Stimulated activated naive B cell treated with anti-CD40 and anti-IgM and Interleukin-4, amounts not matched to agents 10 μg/mL and 1 μg/mL and 100 μg/mL, for 72 hours (primary cell): ENCODE measurements at regions not wholly inside any gene's neighbourhood (a gene's known extent, or its start where the extent isn't known, plus 50 kb on each side); places are given as distances from the start of the nearest gene placed in this dataset.

ENCODE experiments used
- ATAC-seq, 2 donors: fragments of 150-1000 bp; cut with Tn5 transposase; replicated peaks; 2 replicates each; pipeline ENCODE4 v1.10.0; 2021; ENCODE audit warnings: moderate library complexity in 1 of 2
- DNase-seq: peaks from one replicate; pipeline ENCODE4 v3.0.0; 2021
- H3K27ac Mint-ChIP-seq: one replicate; pipeline ENCODE4 v1.8.0; 2022; ENCODE audit warnings: mild to moderate bottlenecking, mixed read lengths
- H3K27me3 Mint-ChIP-seq, 2 donors: one replicate each; pipeline ENCODE4 v1.8.0; 2022; ENCODE audit warnings: mixed read lengths in 2 of 2
- H3K36me3 Mint-ChIP-seq, 2 donors: one replicate each; pipeline ENCODE4 v1.8.0; 2022; ENCODE audit warnings: mixed read lengths in 2 of 2, mild to moderate bottlenecking in 1 of 2
- H3K4me1 Mint-ChIP-seq, 2 donors: one replicate each; pipeline ENCODE4 v1.8.0; 2022; ENCODE audit warnings: mixed read lengths in 2 of 2, mild to moderate bottlenecking in 1 of 2
- H3K4me3 Mint-ChIP-seq, 2 donors: one replicate each; pipeline ENCODE4 v1.8.0; 2022; ENCODE audit warnings: mild to moderate bottlenecking in 2 of 2, mixed read lengths in 2 of 2, moderate library complexity in 1 of 2
- H3K9me3 Mint-ChIP-seq, 2 donors: one replicate each; pipeline ENCODE4 v1.8.0; 2022; ENCODE audit warnings: mixed read lengths in 2 of 2, mild to moderate bottlenecking in 1 of 2

DNA sequence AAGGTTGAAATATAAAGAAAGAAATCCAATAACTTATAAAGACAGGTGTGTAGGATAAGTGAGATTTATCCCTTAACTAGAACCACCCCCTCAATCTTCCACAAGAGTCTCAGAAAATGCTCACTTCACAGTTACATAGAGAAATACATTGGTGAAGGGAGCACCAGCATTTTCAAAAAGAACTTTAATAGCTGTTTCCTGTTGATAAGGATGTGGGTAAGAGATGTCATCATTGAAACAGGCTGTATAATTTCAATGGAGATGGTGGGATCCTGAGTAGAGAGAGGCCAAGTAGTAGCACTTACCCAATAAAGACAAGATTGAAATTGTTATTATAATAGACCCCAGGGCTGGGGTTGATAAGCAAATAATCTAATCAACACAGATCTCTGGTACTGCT lies 162.2 kb upstream of the TACR1 start:
- ATAC-seq: no peak

DNA sequence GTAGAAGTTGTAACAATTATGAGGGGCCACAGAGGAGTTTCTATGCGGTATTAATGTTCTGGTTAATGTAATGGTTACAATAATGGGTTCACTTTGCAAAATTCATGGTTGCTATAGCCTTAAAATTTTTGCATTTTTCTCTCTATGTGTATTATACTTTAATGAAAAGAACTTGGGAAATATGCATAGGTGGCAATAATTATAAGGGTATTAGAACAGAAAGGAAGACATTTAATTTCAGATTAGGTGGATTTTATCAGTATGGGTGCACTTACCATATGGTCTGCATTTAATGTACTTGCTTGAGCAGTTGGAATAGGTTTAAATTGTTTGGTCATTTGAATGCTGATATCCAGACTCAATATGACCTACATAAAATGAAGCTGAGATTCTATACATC lies 161.6 kb upstream of the TACR1 start:
- no peaks in the 10 kb centered on the region for H3K27me3 Mint-ChIP-seq
- H3K27ac Mint-ChIP-seq: no peak overlapping the region
- H3K4me1 Mint-ChIP-seq: no peaks in the 10 kb centered on the region
- DNase-seq (no peak), ATAC-seq (no peak)
- H3K9me3 Mint-ChIP-seq: peaks cover 1 to 4% of the 10 kb centered on the region in 2 donors
- no peak overlapping the region for H3K4me3 Mint-ChIP-seq
- no peaks in the 10 kb centered on the region for H3K36me3 Mint-ChIP-seq

More for the DNA sequence above, 162.2 kb upstream of the TACR1 start:
- no peak for DNase-seq
- Mint-ChIP-seq H3K27me3 (no peaks in the 10 kb centered on the region), H3K36me3 (no peaks in the 10 kb centered on the region), H3K9me3 (peaks cover 2 to 4% of the 10 kb centered on the region in 2 donors), H3K27ac (no peak overlapping the region), H3K4me3 (no peak overlapping the region), H3K4me1 (no peaks in the 10 kb centered on the region)

GRCh38 chr2:75356865-75357264 lies 157.5 kb upstream of the TACR1 start:
- H3K4me1 Mint-ChIP-seq: no peaks in the 10 kb centered on the region
- H3K27me3 Mint-ChIP-seq: peaks cover 0 to 11% of the 10 kb centered on the region in 2 donors
- peaks cover 0 to 3% of the 10 kb centered on the region in 2 donors for H3K9me3 Mint-ChIP-seq
- peaks cover 0 to 2% of the 10 kb centered on the region in 2 donors for H3K36me3 Mint-ChIP-seq
- DNase-seq (no peak), ATAC-seq (no peak)
- H3K27ac Mint-ChIP-seq: no peak overlapping the region
- H3K4me3 Mint-ChIP-seq: no peak overlapping the region

GRCh38 chr2:75353131-75353530 lies 153.8 kb upstream of the TACR1 start:
- Mint-ChIP-seq H3K4me3 (no peak overlapping the region), H3K4me1 (no peaks in the 10 kb centered on the region)
- DNase-seq: no peak

DNA sequence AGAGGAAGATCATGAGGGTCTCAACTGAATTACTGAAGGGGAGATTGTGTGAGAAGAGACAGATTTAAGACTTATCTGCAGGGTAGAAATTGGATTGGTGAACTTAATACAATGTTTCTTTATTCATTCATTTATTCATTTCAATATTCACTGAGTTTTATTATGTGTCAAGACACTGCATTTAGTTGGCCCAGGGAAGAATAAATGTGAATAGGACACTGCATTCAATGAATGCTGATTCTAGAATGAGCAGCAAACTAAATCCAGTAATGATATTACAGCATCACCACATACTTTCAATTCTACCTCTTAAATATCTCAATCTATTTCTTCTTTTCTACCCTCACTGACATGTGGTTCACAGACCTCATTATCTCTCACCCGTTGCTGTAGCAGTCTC lies 149.0 kb upstream of the TACR1 start:
- Mint-ChIP-seq H3K27ac (no peak overlapping the region), H3K4me3 (no peak overlapping the region), H3K27me3 (peaks cover 0 to 12% of the 10 kb centered on the region in 2 donors), H3K4me1 (no peaks in the 10 kb centered on the region), H3K9me3 (peaks cover 4 to 10% of the 10 kb centered on the region in 2 donors), H3K36me3 (peaks cover 0 to 10% of the 10 kb centered on the region in 2 donors)
- no peak for DNase-seq
- ATAC-seq: no peak

More at GRCh38 chr2:75353131-75353530, 153.8 kb upstream of the TACR1 start:
- Mint-ChIP-seq H3K36me3 (peaks cover 0 to 10% of the 10 kb centered on the region in 2 donors), H3K27ac (no peak overlapping the region), H3K9me3 (peaks cover 4 to 10% of the 10 kb centered on the region in 2 donors), H3K27me3 (peaks cover 0 to 21% of the 10 kb centered on the region in 2 donors)
- no peak for ATAC-seq

- Mint-ChIP-seq H3K36me3 (no peaks in the 10 kb centered on the region), H3K9me3 (no peaks in the 10 kb centered on the region), H3K4me3 (no peak overlapping the region), H3K4me1 (no peaks in the 10 kb centered on the region), H3K27me3 (no peaks in the 10 kb centered on the region), H3K27ac (no peak overlapping the region)
- DNase-seq (no peak), ATAC-seq (no peak)
These were observed 144.8 kb upstream of the TACR1 start for GRCh38 chr2:75344146-75344545.

GRCh38 chr2:75342504-75343175 lies 143.3 kb upstream of the TACR1 start:
- Mint-ChIP-seq H3K27ac (no peak overlapping the region), H3K4me3 (no peak overlapping the region), H3K9me3 (no peaks in the 10 kb centered on the region), H3K27me3 (no peaks in the 10 kb centered on the region), H3K36me3 (no peaks in the 10 kb centered on the region), H3K4me1 (no peaks in the 10 kb centered on the region)
- DNase-seq: no peak
- no peak for ATAC-seq

DNA sequence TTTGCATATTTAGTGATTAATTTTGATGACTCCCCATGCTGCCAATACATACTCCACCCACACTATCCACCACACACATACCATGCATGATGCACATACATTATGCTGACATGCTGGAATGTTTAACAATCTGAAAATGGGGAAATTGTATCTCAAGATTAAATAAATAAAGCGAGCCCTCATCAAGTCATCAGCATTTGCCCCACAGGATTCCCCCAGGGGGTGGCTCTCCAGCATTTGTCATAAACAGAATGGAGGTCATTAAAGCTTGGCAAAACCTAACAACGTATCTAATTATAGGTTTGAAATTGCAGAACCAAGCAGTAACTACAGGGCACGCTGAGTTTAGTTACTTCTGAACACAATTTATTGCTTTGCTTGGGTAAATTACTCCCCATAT lies 141.2 kb upstream of the TACR1 start:
- no peaks in the 10 kb centered on the region for H3K4me1 Mint-ChIP-seq
- H3K27me3 Mint-ChIP-seq: peaks cover 0 to 4% of the 10 kb centered on the region in 2 donors
- no peaks in the 10 kb centered on the region for H3K36me3 Mint-ChIP-seq
- DNase-seq (no peak), ATAC-seq (no peak)
- H3K9me3 Mint-ChIP-seq: no peaks in the 10 kb centered on the region
- H3K27ac Mint-ChIP-seq: no peak overlapping the region
- H3K4me3 Mint-ChIP-seq: no peak overlapping the region

DNA sequence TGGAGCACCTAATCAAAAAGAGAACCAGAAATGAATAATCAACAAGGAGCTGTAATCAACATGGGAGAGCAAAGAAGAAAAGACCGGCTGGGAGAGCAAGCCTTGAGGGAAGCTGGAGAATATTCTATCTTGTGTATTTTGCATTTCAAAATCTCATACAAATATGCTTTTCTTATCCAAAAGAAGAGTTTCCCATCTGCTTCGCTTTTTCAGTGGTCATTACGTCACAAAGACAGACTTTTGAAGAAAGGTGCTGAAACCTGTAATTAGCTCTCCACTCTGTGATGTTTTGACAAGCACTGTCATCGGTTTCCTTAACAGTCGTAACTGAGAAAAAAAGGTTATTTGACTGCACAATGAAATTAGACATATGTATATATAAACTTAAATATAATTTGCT lies 139.1 kb upstream of the TACR1 start:
- Mint-ChIP-seq H3K27me3 (peaks cover 0 to 4% of the 10 kb centered on the region in 2 donors), H3K27ac (no peak overlapping the region), H3K36me3 (no peaks in the 10 kb centered on the region), H3K4me3 (no peak overlapping the region), H3K4me1 (no peaks in the 10 kb centered on the region), H3K9me3 (no peaks in the 10 kb centered on the region)
- ATAC-seq (no peak), DNase-seq (no peak)

DNA sequence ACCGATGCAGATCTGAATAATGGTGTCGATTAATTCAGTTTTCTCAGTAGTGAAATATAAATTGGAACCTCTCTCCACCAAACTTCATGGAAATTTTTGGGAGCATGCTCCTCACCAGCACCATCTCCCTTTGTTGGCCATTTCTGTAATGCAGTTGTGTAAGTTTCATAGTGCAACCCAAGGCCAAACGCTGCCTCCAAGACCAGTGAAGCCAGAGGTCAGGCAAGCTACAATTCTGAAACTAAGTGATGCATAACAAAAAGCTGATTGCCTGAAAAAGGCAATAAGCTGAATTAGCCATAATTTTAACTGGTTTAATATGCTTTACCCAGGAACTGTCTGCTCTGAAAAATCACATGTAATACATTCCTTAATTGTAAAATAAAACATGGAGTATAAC lies 138.3 kb upstream of the TACR1 start:
- H3K27me3 Mint-ChIP-seq: peaks cover 0 to 4% of the 10 kb centered on the region in 2 donors
- H3K27ac Mint-ChIP-seq: no peak overlapping the region
- no peak overlapping the region for H3K4me3 Mint-ChIP-seq
- H3K4me1 Mint-ChIP-seq: no peaks in the 10 kb centered on the region
- H3K9me3 Mint-ChIP-seq: no peaks in the 10 kb centered on the region
- ATAC-seq: no peak
- H3K36me3 Mint-ChIP-seq: no peaks in the 10 kb centered on the region
- DNase-seq: no peak

- Mint-ChIP-seq H3K36me3 (no peaks in the 10 kb centered on the region), H3K4me3 (no peak overlapping the region), H3K9me3 (no peaks in the 10 kb centered on the region), H3K27me3 (peaks cover 0 to 4% of the 10 kb centered on the region in 2 donors), H3K4me1 (no peaks in the 10 kb centered on the region), H3K27ac (no peak overlapping the region)
- ATAC-seq (no peak), DNase-seq (no peak)
These were observed 137.7 kb upstream of the TACR1 start for GRCh38 chr2:75337016-75337415.

GRCh38 chr2:75336451-75336850 lies 137.1 kb upstream of the TACR1 start:
- DNase-seq (no peak), ATAC-seq (no peak)
- H3K4me3 Mint-ChIP-seq: no peak overlapping the region
- H3K4me1 Mint-ChIP-seq: no peaks in the 10 kb centered on the region
- no peaks in the 10 kb centered on the region for H3K9me3 Mint-ChIP-seq
- peaks cover 0 to 4% of the 10 kb centered on the region in 2 donors for H3K27me3 Mint-ChIP-seq
- H3K27ac Mint-ChIP-seq: no peak overlapping the region
- no peaks in the 10 kb centered on the region for H3K36me3 Mint-ChIP-seq

DNA sequence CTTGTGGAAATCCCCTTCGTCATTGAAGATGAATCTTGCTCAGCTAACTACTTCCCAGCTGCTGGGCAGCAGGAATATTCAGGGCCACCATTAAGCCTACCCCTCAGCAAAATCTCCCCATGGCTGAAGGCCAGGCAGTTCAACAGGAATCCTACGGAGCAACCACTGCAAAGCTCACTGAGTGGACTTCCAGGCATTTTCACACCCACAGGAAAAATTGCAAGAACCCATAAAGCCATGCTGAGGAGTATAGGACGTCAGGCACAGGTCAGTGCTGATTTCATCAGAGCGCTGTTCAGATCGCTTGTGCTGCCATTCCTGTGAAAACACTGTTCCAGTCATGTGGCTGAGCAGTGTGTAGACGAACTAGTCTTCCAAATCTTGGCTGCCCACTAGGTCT lies 134.8 kb upstream of the TACR1 start:
- Mint-ChIP-seq H3K4me1 (no peaks in the 10 kb centered on the region), H3K27ac (no peak overlapping the region), H3K27me3 (peaks cover 0 to 10% of the 10 kb centered on the region in 2 donors), H3K4me3 (no peak overlapping the region), H3K36me3 (no peaks in the 10 kb centered on the region), H3K9me3 (no peaks in the 10 kb centered on the region)
- ATAC-seq (no peak), DNase-seq (no peak)

DNA sequence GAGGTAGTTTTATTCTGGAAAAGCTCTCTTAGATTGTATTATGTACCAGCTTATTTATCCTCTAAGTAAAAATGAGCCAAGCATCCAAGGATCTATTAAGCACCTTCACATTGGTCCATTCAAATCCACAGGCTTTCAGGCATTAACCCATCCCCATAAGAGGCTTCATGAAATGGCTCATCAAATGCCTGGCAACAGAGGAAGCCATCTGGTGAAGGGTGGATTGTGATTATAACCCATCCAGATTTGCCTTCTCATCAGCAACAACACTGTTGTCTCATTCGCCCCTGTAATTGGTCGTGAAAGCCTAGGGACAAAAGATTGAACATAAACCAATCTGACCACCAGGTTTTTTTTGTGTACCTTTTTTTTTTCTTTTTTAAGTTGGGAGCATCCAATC lies 134.3 kb upstream of the TACR1 start:
- ATAC-seq (no peak), DNase-seq (no peak)
- Mint-ChIP-seq H3K4me3 (no peak overlapping the region), H3K9me3 (no peaks in the 10 kb centered on the region), H3K4me1 (no peaks in the 10 kb centered on the region), H3K27me3 (peaks cover 0 to 10% of the 10 kb centered on the region in 2 donors), H3K36me3 (no peaks in the 10 kb centered on the region), H3K27ac (no peak overlapping the region)

GRCh38 chr2:75328156-75328555 lies 128.8 kb upstream of the TACR1 start:
- H3K4me3 Mint-ChIP-seq: no peak overlapping the region
- H3K27me3 Mint-ChIP-seq: peaks cover 5 to 13% of the 10 kb centered on the region in 2 donors
- H3K27ac Mint-ChIP-seq: no peak overlapping the region
- ATAC-seq: no peak
- peaks cover 0 to 3% of the 10 kb centered on the region in 2 donors for H3K36me3 Mint-ChIP-seq
- DNase-seq: no peak
- H3K9me3 Mint-ChIP-seq: no peaks in the 10 kb centered on the region
- peaks cover 2 to 14% of the 10 kb centered on the region in 2 donors for H3K4me1 Mint-ChIP-seq
